HG03354 (cell line): ENCODE measurements at regions not wholly inside any gene's neighbourhood (a gene's known extent, or its start where the extent isn't known, plus 50 kb on each side); places are given as distances from the start of the nearest gene placed in this dataset.

Experiments used
- ATAC-seq: cut with Tn5 transposase; IDR thresholded peaks from one replicate; pipeline ENCODE4 v1.9.1; 2021; ENCODE audit warnings: mild to moderate bottlenecking; ENCODE audit not compliant: unreplicated experiment, poor library complexity, severe bottlenecking

DNA sequence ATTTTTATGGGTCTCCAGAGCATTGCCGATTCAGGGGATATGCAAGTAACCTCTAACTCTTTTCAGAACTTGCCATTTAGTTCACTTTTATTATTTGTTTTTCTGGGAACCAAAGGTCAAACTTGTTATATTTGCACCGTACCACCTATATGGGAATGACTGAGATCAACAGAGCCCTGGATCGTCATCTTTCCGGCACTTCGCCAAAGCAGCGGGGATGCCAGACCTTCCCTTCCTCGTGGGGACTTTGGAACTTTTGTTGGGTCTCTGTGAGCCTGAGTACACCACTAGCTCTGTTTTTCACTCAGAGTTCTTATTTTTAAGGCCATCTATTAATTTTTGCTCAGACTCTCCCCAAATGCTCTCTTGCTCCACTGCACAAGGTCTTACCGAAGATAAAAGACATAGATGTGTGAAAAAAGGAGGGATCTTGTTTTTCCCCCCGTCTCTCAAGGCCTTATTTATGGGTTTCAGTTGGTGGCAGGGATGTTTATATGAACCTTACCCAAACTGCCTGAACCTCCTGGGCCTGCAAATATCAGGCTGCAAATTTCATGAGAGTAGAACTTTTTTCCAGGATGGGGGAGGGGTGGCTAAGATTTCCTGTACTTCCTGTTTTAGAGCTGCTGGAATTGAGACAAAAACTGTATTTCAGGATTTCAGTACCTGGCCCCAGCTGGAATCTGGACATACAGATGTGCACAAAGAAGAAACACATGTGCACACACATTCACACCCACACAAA, 350.3 kb downstream of the HRH4 start:
- no peak for ATAC-seq

DNA sequence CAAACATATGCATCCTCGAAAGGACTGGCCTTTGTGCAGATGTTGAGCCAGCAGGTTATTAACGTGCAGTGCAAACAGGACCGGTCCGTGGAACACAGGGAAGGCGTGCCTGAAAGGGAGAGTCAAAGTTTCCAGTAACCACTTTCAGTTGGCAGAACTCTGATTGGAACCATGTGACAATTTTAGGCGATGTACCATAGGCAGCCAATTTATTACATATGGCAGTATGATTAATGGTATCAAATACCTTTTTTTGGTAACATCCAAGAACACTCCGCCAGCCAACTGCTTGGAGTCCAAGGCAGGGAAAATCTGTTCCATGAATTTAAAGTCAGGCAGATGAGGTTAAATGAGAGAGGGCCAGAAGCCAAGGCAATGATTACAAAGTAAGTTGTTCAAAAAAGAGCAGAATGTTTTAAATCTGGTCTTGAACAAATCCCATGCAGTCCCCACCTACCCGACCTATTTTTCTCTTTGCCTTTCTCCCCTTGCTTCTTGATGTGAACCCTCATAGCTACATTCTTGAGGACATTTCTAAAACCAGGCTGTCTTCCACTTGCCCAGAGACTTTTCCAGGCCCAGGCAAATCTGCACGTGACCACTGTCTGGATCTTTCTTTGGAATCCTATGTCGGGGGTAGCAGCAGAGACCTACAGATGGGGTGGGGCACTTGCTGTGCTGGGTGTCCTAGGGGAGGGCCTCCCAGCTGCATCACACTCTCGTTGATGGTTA, 351.7 kb downstream of the HRH4 start:
- no peak for ATAC-seq

DNA sequence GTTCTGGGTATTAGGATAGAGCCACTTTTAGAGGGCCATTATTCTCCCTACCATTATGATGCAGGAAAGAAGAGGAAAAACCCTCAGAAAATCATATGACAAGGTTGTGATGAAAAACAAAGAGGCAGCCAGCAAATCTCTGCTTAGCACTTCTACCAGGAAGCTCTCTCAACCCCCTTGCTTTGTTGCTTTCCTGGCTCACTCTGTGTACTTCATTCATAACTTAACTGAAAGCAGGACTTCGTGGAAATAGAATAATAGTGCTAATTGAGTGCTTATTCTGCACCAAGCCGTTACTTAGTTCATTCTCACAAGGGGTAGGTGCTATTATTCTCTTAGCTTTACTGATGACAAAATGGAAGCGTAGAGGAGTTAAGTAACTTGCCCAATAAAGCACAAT, 354.1 kb downstream of the HRH4 start:
- ATAC-seq = no peak

DNA sequence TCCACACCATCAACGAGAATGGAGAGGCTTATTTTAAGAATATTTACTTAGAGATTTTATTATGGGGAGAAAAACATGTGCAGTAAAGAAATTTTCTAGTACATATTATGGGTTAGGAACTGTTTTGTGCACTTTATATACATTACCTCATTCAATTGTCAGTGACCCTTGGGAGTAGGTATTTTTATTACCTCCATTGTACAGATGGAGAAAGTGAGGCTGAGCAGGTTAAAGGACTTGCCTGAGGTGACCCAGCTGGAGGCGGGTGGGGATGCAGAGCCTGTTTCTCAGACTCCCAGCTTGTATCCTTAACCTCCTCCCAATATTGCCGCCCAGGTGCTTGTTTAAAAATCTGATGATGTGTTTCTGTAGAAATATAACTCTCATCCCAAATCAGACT, 356.7 kb downstream of the HRH4 start:
- no peak for ATAC-seq

DNA sequence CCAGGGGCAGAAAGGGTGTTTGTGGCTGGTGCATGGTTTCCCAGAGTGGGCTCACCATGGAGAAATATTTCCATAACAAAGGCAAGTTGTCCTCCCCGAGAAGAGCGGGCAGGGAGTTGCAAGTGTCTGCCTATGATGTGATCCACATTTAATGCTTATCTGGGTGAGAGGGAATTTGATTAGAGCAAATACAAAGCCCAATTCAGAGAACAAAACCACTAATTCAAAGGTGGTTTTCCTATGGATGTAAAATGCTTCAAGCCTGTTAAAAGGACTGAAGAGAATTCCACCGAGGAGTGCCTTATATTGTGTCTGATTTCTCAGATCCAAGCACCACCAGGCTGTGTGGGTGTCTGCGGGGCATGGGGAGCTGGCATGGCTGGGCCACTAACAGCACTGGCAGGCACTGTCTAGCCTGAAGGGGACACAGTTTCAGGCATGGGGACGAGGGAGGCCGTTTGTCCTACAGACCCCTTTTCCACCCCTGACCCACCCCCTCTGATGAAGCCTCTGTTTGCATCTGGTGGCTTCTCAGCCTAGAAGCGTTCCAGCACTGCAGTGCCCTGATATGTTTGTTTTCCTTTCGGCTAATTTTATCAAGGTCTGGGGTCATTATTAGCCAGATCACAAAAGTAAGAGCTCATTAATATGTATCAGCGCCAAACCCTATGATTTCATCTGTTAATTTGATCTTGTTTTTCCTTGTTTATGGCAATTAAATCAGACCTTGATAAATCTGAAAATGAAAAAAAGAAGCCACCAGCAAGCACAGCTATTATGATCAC, 357.3 kb downstream of the HRH4 start:
- ATAC-seq = no peak

DNA sequence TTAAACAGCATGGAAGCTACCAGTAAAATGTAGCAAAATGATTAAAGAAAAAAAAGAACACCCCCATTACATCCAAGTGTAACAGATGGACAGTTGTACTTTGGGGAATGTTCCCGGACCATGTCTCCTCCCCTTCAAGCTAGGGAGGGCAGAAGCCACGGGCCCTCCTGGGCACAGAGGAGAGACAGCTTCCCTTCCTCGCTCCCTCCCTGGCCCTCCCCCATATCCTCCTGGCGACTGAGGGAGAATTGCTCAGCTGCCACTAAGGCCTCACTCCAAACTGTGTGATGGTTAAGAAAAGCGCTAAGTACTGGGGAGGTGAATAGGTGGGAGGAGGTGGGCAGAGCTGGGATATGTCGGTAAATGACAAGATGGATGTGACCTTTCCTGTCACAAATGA, 358.0 kb downstream of the HRH4 start:
- ATAC-seq = no peak

DNA sequence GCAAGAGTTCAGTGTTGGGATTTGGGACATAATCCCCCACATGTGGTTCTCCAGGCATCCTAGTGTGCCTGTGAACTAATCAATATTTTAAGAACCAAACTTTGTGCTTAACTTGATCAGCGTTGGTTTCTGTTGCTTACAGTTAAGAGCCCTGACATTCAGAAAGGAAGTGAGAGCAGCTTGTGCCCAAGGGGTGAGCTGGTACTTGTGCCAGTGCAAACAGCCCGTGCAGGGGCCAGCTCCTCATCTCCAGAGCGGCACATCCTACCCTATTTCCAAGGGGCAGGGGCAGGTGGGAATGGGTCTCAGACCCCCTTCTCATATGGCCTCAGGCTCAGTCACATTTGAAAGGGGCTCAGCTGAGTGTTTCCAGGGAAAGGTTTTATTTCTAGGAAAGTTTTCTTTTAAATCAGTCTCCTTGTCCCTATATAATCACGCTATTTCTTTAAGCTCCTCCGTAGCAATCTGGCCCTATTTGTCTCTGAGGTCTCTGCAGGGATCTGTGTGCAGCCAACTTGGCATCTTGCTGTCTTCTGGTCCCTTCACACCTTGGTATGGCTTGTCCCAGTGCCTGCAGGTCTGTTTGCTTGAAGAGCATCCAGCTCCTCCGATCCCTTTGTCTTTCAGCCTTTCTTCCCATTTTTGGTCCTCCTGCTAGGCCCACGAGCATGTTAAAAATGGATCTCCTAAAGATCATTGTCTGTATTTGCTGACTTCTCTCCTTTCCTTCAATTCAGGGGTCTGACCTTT, 358.9 kb downstream of the HRH4 start:
- no peak for ATAC-seq

DNA sequence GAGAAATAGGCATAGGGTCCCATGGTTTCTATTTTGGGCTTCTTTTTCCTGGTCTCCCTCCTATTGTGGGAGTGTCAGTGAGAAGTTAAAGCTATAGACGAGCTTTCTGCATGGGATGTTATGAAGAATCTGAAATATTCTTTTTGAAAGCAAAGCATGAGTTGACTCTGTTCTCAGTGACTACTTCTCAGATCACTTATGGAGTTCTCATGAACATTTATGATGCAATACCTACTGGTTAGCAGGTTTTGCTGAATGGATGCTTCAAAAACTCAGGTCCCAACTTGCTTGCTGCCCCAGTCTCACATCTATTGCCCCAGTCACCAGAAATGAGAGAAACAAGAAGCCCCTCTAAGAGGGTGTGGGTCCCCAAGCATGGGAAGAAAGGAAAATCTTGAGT, 365.0 kb downstream of the HRH4 start:
- no peak for ATAC-seq

DNA sequence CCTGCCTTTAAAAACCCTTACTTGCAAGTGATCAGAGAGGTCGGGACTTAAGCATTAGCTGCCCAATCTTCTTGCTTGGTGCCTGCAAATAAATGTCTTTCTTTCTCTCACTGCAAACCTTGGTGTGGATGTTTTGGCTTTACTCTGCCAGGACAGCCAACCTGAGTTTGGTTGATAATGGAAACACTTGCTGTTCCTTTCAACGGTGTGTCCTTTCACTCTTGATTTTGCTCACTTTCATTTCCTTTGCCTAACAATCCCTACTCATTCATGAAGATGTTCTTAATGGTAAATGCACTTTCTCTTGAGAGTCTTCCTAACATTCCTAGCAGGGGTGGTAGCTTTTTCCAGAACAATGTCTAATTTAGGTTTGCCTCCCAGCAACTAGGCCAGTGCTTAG, 366.2 kb downstream of the HRH4 start:
- no peak for ATAC-seq

DNA sequence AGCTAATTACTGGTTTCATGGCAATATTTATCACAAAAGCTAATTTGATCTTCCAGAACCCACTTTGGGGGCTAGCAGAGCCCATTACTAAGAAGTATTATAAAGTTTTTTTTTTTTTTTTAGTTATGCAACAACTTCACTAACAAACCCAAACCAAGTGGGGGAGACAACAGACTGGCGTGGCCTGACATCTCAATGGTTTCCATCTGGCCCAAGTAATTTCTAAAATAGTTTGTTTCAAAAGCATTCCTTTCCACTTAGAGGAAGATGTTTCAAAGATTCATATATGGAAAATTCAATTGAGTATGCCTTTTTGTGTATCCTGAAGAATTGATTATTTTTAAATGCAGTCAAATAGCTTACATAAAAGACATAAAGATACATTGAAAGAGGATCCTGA, 367.1 kb downstream of the HRH4 start:
- ATAC-seq = no peak

DNA sequence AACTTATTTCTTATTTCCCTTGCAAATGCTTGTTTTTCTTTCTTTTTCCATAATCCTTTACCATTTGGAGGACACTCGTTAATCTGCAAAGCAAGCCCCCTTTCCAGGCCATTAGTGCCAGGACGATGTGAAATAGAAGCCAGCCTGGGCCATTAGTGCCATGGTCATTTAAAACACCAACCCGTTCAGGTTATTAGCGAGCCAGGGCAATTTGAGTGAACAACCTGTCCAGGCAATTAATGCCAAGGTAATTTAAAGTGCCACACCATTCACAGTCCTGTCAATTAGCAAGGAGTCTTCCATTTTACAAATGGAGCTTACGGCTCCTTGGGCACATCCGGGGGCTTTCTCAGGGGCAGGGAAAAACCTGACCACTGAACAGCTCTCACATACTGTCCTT, 370.6 kb downstream of the HRH4 start:
- no peak for ATAC-seq

DNA sequence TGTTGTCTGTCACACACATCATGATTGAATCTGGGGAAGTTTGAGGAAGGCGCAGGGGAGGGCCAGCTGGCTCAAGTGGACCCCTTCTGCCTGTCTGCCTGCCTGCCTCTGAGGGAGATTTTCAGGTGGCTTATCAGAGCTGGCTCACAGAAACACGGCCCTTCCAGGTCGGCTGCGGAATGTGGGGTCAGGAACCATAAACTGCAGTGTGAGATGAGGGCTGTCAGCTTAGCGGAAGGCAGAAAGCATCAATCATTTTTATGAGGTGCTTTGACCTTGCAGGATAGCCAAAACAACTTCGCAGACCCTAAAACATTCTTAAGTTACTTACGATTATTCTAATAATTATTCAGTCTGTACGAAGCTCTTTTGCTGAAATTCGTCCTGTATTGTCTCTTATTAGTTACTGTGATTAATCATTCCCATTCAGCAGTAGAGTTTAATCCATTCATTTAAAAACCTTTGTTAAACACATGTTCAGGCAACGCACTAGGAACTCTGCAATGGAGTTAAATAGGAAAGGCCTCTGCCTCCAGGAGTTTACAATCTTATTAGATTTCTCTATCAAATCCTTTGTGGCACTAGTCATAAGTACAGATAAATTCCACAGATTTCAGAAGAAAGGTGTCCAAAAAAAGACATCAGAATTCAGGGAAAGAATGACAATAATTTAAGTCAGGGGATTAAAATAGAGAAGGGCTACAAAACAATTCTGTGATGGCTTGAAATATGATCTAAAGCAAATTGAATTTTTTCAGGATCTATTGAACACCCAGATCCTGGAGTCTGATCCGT, 371.6 kb downstream of the HRH4 start:
- no peak for ATAC-seq

DNA sequence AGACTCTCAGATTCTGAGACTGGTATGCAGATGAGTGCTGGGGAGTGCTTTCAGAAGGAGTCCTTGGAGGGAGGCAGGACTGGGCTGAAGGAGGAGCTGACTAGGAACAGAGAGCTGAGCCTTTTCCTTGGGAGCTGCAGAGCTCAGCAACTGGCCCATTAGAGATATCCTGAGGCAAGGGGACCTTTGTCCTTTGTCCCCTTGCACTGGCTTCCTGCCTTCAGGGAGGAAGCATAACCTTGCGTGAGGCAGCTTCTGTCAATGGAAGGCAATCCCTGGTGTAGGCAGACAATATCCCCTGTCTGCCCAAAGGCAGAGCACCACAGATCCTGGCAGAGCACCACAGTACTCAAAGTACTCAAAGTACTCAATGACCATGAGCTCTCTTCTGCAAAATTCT, 375.3 kb downstream of the HRH4 start:
- ATAC-seq = no peak

DNA sequence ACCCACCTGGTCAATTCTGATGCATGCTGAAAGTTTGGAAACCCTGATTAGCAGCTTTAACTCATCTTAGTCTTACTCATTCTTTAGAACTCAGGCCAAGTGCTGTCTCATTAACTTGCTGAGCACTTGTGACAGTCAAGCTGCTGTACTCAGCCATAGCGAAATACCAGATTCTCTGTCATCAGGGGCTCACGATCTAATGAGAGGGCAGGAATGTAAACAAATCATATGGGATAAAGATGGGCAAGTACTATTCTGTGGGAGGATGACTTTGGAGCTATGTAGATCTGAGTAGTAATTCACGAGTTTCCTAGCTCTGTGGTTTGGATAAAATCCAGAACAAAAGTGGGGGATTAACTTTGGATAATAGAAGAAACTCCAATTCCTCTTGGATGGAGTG, 376.6 kb downstream of the HRH4 start:
- no peak for ATAC-seq

DNA sequence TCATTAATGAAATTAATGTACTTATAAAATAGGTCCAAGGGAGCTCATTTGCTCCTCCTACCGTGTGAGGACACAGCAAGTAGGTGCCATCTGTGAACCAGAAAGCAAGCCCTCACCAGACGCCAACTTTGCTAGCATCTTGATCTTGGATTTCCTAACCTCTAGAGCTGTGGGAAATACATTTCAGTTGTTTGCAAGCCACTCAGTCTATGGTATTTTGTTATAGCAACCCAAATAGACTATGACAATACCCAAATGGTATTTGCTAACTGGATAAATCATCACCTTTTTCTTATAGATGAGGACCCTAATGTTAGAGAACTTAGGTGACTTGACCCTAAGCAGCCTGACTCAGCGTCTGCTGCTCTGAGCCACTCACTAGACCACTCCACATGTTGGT, 379.6 kb downstream of the HRH4 start:
- no peak for ATAC-seq

DNA sequence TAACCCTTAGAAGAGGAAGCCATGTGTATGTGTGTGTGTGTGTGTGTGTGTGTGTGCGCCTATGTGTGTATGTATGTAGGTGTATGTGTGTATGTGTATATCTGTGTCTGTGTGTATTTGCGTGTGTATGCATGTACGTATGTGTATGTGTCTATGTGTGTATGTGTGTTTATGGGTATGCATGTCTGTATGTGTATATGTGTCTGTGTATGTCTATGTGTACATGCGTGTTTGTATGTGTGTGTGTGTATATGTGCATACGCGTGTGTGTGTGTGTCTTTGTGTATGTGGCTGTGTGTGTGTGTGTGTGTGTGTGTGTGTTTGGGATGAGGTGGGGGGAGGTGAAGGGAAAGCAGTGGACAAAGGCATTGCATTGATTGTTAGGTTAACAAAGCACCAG, 380.2 kb downstream of the HRH4 start:
- no peak for ATAC-seq

DNA sequence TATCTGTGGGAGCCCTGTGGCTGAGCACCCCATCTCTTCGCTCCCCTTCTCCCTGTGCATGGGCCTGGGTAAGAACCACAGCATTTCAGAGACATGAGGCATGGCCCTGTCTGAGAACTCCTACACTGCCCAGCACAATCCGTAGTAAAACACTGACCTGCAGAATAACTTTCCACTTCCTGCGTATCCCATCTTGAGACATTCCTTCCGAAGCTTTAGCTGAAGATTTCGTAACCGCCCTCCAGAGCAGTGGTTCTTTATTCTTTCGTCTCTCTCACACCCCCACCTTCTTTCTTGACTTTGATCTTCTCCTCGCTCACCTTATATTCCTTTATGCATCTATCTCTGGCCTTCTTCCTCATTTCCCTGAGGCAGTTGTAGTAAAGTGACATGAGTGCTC, 381.1 kb downstream of the HRH4 start:
- no peak for ATAC-seq

DNA sequence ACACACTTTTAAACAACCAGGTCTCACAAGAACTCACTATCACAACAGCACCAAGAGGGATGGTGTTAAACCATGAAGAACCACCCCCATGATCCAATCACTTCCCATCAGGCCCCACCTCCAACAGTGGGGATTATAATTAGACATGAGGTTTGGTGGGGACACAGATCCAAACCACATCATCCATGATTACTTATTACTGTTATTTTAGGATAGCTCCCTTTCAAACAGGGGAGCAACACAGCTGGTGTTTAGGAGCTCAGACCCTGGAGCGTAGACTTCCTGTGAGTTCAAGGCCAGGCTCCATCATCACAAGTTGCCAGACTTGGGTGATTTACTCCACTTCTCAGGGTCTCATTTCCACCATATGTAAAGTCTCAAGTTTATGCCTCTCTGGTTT, 382.7 kb downstream of the HRH4 start:
- ATAC-seq = no peak

DNA sequence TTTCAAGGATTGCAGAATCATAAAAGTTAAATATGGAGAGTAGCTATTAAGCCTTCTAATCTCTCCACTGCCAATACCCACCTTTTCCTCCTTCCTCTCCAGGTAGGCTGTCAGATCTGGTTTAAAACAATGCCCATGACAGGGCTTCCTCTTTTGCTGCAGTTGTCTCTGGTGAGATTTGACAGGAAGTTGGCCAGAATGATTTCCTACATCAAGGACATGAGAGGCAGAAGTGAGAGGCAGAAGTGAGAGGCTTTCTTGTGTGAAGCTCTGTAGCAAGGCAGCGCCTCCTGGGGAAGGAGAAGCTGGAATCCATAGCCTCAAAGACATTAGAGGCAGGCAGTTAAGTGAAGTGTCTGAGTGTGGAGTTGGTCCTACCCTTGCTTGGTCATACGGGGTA, 385.7 kb downstream of the HRH4 start:
- no peak for ATAC-seq
